HG03039 (cell line): ENCODE measurements at regions not wholly inside any gene's neighbourhood (a gene's known extent, or its start where the extent isn't known, plus 50 kb on each side); places are given as distances from the start of the nearest gene placed in this dataset.

ENCODE experiments used
- ATAC-seq: cut with Tn5 transposase; IDR thresholded peaks from one replicate; pipeline ENCODE4 v1.9.1; 2021; ENCODE audit warnings: mild to moderate bottlenecking, moderate library complexity; ENCODE audit not compliant: unreplicated experiment

DNA sequence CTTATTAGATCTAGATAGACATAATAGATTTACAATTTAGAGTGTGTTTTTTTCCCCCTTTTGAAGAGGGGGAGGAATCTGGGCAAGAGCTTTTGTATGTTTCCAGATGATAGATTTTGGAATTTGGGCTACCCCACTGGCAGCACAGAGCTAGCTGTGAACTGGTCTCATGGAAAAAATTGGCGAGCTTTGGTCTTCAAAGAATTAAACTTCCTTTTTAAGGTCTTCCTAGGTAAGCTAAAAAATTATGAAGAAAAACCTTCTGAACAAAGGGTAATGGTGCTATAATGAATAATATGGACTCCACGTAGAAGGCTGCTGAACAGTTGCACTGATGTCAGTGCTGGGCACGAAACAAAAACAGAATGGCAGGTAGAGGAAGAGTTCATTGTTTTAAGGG lies 109.3 kb downstream of the ZIC5 start:
- ATAC-seq, result no peak

DNA sequence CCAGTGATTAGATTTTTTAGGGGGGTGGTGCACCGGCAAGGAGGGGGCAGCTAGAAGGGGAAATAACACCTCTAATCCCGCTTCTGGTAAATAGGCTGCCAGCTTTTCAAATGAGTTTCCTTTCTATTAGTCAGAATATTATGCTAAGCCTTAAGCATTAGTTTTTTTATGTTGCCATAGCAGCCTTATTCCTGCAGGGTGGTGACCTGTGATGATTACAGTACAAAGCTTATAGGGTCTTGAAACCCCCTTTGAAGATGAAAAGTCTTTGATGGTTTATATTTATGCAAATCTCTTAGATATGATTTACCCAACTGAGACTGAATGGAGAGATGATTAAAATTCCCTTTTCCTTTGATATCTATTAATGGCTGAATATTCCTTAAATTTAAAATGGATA lies 109.8 kb downstream of the ZIC5 start:
- ATAC-seq, result no peak

DNA sequence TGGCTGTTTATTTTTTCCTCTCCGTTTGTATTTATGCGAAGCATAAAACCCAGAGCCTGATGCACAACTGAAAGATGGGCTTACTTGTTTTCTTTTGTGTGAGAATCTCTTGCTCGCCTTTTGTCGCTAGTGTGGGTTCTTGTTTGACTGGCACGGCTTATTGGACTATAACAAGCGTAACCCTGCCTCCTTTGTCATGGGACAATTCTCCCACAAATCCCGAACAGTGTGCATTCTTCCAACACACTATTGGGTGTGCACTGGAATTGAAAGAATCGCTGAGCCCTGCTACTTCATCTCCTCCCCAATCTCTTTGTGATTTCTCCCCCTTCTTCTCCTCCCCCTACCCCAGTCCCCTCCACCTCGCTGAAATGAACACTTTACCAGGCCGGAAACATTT lies 110.8 kb downstream of the ZIC5 start:
- no peak for ATAC-seq

DNA sequence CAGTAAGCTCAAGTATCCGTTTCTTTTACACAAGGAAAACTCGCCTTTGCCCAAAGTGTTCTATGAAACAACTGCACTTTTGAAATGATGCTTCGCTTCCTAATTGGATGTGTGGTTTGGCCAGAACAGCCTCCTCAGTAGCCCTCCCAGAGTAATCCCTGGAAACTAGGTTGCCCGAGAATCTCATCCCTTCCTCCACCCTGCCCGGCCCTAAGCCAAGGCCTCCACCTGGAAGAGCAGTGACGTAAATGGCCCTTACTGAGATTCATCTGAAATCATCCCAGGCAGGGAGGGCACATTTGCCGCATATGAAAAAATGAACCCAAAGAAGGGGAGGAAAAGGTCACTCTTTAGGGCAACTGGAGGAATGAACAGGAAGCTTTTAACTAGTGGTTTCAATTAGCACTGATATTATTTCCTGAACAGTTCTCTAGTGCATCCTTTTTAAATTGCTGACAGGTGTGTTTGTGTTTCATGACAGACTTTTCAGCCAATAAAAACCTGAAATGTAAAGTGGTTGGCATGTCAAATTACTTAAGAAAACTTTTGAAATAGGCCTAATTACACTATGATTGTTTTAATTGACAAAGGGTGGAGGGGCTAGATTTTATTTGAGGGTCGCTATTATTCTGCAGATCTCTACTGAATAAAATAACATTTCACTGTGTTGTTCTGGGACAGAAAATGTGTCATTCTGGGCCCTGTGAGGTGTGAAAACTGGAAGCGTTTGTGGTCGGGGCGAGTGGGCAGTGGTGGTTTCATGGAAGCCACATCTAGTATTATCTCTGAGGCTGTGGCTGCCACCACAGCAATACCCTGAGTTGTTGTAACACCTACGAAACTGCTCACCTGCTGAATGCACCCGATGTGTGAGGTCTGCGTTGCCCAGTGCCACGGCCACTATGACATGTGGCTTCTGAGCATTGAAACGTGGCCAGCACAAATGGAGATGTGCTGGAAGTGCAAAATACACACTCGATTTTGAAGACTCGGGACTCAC lies 112.1 kb downstream of the ZIC5 start:
- ATAC-seq, result peak; percentile 68

DNA sequence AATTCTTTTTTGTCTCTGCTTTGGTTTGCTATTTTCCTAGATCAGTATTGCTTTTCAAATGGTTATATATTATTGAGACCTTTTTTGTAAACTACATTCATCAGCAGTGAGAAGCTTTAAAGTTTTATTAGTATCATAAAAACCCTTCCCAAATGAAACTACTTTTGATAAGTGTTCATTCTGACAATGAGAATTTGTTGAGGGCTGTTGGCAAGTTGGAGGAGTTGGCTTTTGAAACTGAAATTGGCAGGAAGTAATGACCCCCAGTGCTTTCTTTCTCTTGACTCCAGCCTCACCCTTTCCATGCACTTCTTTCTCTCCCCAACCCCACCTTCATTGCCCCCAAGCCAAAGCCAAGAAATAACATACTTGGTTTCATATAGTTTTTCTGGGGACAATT lies 113.8 kb downstream of the ZIC5 start:
- no peak for ATAC-seq

DNA sequence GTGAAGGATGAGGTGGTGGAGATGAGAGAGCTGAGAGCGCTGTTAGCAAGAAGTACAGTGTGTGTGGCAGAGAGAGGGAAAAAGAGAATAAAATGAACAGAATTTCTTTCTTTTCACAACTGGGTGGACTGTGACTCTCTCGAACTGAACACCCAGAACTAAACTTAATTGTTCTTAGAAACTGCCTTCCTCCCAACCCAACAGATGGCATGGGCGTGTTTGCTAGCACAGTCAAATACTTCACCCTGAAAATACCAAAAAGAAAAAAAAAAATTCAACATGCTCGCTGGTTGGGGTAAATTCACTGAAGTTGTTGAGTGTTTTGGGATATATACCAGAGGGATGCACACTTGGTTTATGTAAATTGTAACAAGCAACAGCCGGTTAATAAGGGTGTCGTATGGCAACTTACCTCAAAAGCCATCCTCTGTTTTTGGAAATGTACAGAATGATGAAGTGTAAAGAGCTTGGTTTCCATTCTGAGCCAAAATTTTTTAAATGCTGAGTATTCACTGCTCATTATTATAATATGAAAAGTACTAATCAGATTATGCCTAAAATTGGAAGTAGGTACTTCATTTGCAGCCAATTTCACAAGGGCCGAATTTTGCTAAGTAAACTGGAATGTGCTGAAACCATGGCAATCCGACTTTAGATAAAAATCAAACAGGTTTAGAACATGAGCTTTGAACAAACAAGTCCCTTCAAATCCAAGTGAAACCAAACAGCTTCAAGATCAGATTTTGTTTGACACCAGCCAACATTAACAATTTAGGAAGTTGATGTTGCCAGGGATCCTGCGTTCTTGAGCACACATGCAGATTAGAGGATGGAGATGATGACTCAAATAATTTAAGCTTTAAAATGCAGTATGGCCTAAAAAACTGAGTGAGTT lies 115.8 kb downstream of the ZIC5 start:
- no peak for ATAC-seq

DNA sequence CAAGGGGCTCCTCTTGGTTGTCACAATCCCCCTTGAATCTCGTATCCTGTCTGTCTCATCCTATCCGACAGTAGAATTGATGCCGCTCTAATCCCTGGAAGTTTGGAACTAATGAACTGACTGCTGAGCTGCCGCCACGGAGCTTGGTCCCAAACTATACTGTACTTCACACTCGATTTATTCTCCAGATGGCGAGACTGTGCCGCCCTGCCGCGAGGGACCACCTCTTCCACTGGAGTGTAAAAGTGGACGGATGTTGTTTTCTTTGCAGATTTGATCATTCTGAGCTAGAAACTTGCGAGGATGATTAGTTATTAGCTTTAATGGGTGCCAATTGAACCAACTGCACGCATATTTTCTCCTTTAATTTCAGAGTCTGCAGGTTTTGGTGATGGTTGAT lies 117.2 kb downstream of the ZIC5 start:
- ATAC-seq, result no peak

DNA sequence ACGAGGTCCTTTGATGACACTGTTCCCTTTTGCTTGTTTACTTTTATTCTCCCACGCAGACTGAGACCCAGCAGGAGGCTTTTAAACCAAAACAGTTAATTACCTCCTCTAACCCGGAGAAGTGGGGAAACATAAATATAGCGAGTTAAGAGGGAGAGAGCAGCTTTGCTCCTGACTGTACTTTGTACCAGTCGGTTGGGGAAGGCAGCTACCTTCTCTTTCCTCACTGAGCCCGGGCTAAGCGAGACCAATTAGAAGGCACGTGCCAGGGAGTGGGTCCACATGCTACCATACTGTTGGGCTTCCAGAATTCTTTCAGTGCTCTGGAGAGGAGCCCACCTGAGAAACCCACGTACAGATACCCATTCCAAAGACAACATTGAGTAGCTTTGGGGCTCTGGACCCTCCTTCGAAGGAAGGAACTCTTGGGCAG lies 124.2 kb downstream of the ZIC5 start:
- no peak for ATAC-seq

DNA sequence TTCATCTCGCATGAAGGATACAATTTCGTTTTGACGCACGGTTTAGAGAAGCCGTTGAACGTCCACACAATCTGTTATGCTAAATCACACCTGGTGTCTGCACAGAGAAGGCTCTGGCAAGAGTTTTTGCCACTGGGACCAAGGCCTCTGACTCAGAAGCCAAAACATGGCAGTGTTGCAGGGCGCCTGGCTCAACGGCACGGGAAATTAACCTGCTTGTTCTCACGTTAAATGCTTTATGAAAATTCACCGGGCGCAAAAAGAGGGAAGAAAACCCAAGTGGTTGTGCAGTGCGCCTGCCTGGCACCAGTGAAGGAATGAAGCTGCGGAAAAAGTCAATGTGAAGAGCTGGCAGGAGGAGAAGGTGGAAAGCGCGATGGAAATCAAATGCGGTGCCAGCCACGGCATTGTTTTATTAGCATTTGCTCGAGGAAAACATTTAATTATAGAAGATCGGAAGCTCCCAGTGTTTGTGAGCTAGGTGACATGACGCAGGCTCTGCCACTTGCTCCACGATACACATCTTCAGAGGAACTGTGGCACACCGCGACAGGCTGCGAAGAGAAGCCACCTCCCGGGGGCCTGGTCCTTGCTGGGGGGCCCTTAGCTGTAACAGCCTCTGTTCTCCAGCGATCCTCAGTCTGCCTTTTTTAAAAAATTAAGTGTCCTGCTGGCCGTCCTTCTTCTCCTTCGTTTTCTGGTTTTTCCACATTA lies 126.2 kb downstream of the ZIC5 start:
- no peak for ATAC-seq

DNA sequence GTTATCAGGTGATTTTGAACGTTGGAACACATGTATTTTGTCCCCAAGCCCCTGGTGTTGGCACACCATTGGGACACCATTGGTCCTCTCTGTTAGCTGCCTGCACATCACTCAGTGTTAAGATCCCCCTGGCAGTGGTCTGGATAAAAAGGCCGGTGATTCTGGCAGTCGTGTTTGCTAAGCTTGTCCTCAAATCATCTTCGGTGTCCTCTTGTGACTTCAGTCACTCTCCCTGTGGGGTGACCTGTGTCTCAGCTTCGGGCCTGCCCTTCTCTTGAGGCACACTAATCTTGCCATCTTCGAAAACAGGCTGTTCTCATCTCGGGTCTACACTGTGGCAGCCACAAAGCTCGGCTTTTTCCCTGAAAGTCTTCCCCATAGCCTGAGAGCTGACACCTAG lies 127.1 kb downstream of the ZIC5 start:
- no peak for ATAC-seq

DNA sequence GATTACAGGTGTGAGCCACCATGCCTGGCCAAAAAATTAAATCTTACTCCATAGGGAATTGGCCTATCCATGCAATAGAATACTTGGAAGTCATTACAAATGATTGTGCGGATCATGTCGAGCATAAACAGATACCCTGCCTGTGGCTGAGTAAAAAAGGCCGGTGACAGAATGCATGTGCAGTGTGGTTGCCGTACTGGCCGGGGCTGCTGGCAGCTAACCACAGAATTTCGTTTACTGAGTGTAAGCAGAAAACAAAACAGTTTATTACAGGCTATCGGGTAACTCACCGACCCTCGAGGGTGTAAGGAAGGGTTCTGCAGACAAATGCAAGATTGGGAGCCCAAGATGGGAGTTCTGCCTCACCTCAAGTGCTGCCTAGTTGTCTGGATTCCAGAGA lies 127.7 kb downstream of the ZIC5 start:
- no peak for ATAC-seq

DNA sequence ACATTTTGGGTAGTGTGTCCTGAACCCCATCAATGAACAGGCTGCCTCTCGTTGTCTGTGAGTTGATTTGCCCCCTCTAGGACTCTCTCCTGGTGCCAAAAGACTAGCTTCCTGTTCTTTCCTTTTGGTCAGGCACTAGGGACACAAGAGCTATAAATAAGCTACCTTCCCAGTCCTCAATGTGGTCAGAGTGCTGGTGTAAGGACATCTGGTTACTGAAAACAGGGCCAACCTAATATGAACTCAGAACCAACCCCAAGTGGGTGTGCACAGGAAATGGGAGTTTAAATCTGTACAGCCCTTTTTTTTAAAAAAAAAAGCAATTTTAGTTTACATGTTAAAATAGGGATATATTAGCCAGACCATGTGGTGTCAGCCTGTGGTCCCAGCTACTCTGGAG lies 129.2 kb downstream of the ZIC5 start:
- no peak for ATAC-seq

DNA sequence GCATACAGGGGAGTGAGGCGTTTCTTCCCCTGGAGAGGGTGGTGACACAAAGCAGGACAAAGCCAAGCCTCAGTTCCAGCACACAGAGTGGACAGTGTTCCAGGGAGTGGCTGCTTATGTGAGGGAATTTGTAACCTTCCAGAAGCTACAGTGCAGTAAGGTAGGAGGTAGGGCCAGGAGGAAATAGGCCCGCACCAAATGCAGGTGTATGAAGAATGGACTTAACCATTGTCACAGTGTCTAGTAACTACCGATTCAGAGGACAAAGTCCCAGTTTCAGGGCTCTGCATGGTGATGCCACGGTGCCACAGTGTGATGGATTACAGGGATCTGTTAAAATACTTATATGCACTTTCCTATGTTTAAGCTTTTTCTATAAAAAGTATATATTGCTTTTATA lies 135.3 kb downstream of the ZIC5 start:
- ATAC-seq, result no peak

DNA sequence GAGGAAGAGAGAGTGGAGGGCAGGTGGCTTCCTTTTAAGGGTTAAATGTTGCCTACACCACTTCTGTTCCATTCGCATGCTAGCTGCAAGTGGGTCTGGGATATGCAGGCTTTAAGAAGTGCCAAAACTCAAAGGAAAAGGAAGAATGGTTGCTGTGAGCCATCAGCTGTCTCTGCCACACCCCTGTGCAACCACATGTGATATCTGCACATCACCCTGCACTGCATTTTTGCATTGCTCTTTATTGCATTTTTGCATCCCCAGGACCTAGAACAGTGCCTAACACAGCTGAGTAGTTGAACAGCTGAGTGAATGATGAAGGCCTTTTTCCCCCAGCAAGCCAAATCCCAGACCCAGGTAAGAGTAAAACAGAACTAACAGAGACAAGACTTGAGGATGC lies 136.1 kb downstream of the ZIC5 start:
- ATAC-seq, result no peak

DNA sequence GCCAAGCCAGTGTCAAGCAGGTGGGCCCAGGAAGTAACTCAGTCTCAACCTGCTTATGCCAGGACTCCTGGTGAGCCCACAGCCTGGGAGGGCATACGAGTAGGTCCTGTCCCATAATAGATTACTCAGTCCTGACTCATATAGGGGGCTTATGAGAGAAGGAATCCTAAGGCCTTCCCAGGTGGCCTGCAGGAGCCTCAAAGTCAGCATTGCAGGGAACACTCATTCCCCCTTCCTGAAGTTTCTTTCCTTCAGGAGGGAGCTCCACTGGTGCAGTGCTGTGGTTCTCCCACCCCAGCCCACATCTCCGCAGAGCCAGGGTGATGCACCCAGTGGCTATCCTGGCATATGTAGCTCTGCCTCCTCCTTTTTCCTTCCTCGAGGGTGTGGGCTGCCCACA lies 137.3 kb downstream of the ZIC5 start:
- no peak for ATAC-seq

DNA sequence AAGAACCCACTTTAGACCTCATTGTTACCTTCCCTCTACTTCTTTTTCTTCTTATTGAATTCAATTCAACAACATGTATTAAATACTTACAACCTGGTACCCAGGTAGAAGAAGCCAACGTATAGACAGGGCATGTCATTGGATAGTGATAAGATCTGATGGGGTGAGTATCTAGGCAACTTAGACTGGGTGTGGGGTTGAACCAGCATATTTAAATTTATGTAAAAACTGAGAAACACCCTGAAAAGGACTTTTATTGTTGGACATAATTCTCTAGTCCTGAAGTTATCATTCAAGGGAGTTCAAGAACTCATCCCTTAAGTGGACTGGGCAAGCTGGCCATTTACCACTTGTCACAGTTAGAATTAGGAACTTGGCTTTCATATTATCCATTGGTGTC lies 139.2 kb downstream of the ZIC5 start:
- no peak for ATAC-seq

DNA sequence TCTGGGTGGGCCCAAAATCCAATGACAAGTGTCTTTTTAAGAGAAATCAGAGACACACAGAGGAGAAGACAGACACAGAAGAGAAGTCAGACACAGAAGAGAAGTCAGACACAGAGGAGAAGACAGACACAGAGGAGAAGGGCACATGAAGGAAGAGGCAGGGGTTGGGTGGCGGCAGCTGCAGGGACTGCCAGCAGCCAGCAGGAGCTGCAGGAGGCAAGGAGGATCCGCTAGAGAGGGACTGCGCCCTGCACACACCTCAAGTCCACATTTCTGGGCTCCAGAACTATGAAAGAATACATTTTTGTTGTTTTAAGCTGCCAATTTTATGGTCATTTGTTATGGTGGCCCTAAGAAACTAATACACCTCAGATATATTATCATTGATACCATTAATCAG lies 140.6 kb downstream of the ZIC5 start:
- ATAC-seq, result no peak

DNA sequence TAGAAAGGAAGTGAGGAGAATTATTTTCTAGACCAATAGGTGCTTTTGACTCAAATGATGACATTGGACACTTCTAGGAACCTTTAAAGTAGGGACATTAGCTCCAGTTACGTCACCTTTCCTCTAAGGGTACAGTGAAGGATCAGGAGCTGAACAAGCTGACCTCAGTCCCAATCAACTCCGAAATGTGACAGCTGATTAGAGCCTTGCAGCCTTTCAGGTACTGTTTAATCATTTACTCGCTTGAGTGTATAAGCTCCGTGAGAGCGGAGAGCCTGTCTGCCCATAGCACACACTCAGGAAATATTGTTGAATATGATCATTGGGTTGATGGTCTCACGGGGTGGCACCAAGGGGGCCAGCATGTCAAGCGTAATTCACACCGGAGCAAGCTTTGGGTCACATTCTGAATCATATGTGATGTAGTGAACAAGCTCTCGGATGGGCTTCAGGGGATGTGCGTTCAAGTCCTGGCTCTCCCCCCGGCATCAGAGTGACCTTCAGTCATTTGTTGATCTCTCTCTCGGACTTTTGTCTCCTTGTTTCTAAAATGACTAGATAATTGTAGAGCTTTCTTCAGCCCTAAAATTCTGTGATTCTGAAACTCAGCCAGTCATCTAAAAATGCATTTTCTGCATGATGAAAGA lies 141.9 kb downstream of the ZIC5 start:
- ATAC-seq, result no peak

DNA sequence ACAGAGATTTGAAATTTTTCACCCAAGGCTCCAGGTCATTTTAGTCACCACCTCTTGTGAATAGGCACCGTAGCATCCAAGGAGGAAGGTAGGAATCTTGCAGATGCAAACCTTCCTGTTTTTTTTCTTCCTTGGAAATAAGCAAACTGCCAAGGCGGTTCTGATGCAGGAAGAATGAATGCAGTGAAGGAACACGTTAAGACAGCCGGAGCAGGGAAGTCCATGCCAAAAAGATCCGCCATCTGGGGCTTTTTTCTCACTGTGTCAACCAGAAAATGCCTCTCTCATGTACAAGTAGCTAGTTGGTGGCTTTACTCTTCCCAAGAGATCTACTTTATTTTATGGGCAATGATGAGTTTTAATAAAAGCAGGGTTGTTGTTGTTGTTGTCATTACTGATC lies 142.4 kb downstream of the ZIC5 start:
- no peak for ATAC-seq

DNA sequence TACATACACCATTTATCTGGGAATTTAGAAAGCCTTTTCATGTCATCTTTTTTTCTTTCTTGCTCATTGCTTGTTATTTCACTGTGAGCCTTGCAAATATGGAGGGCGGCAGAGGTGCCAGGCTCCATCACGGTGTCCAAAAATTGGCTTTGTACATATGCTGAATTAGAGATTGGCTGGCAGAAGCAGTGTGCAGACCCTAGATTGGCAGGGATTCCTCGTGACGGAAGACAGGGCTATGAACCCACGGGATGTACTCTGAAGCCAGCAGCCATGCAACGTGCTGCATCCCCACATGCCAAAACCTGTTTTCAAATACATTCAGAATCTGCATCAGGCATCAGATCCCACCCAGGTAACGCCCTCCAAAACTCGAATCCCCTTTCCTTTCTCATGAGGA lies 142.8 kb downstream of the ZIC5 start:
- no peak for ATAC-seq

DNA sequence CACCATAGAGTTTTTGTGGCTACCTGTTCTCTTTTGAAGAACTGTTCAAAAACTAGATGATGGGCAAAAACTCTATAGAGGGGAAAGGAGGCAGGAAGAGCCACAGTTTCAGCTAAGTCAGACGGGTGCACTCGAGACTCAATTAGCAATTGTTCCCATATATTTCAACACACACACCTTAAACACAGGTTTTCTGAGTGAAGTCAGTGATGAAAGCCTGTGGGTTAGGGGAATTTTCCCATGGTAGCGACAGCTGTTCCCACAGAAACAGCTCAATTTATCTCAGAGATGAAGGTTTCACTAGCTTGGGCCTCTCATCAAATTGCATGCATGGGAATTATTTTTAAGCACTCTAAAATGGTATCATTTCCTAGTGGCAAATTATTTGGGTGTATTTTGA lies 143.4 kb downstream of the ZIC5 start:
- no peak for ATAC-seq
